UCSD-AML1 (cell line): ENCODE measurements at regions not wholly inside any gene's neighbourhood (a gene's known extent, or its start where the extent isn't known, plus 50 kb on each side); places are given as distances from the start of the nearest gene placed in this dataset.

ENCODE experiments used
- DNase-seq: peaks from one replicate; lab custom pipeline; 2025; ENCODE audit not compliant: unreplicated experiment; lab: John Stamatoyannopoulos, UW

DNA sequence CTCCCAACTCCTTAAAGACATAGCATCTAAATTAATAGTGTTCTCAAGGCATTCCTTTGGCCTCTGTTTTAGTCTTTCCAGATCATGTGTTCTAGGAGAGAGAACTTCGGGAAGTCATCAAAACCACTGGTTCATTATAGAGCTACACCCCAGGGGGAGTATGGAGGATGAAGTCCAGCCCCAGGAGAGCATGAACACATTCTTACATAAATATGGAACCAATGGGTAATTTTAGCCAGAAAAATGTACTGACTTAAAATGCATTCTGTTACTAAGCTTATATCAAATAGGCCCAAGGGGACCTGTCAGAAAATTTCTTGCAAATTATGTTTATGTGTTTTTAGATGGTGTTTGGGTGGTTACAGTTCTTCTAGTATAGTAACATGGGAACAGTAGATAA, 165.2 kb downstream of the NTMT2 start:
- DNase-seq: no peak

DNA sequence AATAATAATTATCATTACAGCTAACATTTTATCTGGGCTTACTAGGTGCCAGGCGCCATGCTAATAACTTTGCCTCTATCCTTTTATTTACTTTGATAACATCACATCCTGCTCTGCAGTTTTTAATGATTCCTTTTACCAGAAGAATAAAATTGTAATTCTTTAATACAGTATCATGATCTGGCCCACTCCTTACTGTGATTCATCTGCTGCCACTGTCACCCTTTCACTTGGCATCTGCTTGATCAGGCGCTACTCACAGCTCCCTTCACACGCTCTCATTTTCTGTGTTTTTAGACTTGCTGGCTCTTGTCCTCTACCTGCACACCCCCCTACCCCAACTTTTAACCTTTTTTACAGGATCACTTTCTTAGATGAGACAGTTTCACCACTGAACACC, 167.5 kb downstream of the NTMT2 start:
- DNase-seq: no peak

DNA sequence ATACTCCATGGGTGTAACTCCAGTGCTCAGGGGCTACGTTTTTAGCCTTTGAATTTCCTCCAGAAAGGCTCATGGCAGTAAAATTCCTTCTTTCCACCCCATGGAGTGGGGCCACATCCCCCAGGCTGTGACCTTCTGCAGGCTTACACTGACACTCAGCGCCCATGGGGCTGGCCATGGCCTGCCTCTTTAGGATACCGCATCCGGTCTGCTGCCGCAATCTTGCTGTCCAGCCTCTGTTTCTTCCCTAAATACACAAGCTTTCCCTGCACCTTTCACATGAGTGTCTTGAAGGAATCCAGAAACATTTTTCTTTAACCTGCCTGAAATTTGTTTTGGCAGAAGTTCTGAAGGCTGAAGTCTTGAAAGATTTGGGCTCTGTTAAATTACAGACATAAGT, 170.5 kb downstream of the NTMT2 start:
- no peak for DNase-seq

DNA sequence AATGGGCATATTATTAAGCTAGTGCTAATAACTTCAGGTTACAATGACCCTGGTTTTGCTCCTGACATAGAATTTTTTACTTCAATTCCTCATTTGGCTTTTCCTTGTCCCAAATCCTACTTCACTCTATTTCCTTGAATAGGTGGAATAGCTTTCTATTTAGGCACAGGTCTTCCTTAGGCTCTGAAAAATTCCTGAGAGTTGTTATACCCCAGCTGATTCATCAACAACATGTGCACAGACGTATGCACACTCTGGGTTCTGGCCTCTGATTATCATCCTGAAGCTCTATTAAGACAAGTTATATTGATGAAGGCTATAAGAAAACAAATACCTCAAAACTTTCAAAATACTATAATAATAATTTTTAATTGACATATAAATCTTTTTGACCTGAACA, 172.4 kb downstream of the NTMT2 start:
- no peak for DNase-seq

DNA sequence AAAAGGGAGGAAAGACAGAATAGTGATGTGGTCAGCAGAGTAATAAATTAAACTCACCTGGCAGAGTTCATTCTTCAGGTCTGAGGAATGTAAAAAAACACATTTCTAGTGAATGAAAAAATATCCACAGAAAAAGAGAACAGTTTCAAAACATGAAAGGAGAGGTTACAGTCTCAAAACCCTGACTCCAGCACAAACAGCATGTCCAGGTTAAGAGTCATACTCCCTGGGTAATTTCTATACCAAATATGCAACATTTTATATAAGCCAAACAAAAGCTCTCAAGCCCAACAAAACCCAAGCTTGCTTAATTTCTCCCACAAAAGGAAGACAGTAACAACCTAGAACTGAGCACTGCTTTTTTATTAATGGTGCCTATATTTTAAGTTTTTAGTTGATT, 173.0 kb downstream of the NTMT2 start:
- no peak for DNase-seq

DNA sequence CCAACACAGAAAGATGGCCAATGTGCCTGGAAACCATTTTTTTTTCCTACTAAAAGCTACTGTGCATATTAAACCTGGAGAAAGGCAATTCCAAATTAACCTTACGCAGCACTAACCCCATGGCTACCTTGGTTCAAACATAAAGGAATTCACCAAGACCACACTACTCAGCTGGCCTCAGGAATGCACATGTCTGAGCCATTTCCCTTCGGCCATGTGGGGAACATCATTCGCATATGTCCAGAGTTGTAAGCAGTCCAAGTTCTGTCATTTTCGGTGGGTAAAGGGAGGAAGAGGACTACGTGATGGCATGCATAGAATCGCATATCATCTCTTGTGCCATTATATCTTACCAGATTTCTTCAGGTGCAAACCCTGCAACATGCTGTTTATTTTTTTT, 175.4 kb downstream of the NTMT2 start:
- no peak for DNase-seq

DNA sequence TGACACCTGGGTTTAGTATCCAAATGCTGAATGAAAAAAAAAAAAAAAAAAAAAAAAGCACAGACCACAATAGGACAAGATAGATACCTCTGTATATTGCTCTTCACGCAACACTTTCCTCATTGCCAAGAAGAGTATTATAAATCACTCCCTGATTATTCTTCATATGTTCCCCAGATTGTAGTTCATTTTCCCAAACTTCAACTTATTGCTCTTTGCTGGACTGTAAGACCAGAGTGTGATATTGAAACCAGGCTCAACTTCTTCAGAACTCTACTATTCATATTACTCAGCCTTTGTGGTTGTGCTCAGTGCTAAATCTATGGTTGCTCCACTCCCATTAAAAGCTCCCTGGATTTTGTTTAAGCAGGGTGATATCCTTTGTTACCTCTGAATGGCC, 180.4 kb downstream of the NTMT2 start:
- no peak for DNase-seq

DNA sequence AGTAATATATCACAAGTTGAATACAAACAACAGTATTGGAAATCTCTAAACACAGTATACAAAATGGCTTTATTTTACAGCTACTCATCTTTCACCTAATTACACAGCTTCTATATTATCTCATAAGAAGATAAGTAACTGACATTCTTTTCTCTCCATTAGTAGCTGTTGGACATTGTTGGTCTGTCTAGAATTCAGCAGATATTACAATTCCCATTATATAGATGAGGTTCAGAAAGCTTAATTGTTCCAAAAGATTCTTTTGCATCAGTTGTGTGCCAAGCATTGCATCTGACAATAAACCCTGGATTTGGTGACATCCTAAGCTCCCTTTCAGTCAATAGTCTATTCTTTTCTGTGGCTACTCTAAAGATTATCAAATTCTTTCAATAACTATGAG, 187.0 kb downstream of the NTMT2 start:
- no peak for DNase-seq

DNA sequence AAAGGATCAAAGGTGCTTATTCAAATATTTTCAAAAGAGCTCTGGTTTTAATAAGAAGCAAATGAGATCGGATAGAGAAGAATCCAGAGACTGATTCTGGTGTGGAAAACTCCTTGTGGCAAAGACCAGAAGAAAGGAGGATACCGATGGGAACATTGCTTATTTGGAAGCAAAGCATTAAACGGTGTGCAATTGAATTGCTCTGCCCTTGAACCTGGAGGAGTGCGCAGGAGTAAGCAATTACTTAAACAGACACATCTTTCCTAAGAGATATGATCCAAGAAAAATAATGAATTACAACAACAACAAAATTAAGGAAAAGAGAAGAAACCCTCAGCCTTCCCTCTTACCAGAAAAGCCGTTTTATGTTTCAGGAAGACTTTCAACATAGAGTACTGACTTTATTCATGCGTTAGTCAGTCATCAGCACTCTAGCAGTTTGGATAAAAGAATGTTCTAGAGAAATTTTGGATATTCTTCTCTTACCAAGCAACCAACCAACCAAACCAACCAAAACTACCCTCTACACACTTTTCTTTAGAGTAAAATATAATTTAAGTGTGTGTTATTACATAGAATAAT, 191.7 kb downstream of the NTMT2 start:
- no peak for DNase-seq

DNA sequence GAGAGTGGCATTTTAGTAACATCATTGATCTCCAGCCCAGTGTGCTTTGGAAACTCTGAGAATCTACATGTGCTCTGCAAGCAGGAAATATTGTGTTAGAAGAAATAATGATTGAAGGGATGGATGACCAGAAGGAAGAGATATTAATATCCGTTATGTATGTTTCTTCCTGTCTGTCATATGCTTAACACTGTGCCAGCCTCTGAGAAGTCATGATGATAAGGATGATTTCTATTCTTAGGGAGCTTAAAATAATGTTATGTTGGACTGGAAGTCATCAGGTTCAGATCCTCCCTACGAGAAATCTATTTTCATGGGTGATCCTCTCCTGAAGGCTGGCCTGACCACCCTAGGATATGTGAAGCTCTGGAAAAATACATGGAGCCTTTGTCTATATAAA, 192.4 kb upstream of the GORAB start:
- no peak for DNase-seq

DNA sequence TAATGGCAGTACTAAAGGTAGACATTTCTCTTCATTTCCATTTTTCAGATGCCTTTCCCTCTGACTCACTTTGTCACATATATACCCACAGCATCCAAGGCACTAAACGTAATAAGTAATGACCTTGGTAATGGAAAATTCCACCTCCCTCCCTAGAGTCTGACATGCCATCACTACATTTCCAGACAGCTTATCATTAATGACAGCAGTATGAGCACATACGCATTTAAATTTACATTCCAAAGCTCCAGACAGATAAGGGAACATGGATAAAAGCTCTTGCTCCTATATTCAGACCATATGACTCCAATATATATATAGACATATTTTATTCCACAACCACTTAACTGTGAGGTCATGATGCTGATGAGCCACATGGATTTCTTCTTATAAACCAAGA, 191.7 kb upstream of the GORAB start:
- DNase-seq: no peak

DNA sequence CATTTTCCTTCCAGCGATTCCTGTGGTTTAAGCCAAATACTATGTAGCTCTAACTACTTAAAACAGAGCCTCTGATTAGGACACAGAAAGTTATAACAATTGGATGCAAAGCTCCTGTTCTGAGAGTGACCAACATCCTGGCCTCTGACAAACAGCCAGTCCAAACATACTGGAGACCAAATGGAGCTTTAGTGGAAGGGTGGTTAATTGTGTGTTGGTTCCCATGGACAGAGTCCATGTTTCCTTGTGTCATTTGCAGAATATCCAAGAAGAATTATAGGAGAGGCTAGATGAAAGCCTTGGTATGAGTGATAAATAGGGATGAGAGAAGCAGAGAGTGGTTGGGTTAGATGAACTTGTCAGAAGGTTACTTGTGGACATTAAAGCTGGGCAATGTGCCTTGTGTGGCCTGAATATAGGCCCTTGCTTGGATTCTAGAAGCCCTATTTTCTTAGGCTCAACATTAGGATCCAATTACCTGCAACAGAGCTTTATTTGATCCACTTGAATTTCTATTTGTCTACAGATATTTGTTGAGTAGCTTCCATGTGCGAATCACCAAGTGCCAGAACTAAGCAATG, 180.5 kb upstream of the GORAB start:
- no peak for DNase-seq

DNA sequence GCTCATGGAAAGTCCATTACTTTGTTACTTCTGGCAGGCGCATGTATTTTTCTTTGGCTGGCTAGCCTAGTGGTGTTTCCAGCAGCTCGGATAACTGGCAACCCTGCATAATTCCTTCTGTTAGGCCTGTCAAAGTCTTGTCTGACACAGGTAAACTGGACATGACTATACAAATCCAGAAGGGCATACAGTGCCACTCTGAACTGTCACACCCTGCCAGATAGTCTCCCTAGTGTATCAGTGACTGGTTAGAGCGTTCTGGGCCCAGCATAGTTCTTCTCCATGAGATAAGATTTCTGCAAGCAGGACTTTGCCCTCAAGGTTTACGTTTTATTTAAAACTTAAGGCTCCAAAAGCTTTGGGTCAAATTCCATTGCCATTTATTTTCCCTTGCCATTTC, 177.7 kb upstream of the GORAB start:
- no peak for DNase-seq

DNA sequence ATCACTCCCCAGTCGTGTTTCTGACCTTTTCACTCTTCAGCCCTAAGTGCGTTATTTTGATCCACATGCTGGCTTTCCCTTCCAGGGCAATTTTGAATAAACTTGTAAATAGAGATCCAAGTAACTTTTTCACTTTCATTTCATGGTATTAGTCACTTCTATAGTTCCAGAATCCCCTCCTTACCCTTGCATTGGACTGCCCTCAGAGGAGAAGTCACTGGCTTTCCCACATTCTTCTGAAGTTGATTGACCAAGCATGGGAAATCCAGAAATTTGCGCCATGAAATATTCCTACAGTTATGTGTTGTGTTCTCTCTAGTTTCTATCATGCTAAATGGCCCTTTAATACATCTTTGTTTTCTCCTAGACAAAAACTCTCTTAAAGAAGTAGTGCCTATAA, 177.3 kb upstream of the GORAB start:
- DNase-seq: no peak

DNA sequence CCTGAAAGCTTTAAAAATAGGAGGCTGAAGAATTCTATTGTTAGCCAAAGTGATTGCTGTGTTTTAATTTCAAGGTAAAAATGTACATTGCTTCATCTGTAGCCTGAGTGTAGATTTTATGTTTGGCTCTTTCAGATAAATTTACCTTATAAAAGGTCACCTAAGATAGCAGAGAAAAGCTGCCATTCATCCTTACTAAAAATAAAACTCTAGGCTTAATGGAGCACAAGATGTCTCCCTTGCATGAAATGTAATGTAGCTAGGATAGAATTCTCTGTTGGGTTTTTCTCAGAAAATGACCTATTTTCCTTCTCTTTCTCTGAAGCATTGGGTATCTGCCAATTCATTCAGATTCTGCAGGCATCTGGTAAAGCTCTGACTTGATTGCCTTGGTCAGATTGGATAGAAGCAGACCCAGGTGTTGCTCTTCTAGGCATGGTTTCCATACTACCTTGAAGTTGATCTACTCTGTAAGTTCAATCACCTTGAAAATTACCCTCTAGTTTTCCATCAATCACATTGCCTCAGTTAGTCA, 176.6 kb upstream of the GORAB start:
- no peak for DNase-seq

DNA sequence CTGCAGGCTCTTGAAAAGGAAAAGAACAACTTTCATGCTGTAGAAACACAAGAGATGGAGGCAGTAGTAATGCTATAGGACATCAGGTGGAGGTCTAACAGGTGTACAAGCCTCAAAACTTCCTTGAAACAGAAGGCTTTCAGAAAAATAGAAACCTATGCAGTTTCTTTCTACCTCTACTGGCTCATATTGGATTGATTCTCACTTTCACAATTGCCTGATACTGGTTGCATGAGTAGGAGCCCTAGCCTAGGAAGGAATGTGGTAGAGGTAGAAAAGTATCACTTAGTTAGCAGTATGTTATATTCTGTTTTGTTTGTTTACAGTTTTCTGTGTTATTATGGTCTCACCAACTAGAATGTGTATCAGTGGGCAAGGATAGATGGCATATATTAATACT, 175.4 kb upstream of the GORAB start:
- no peak for DNase-seq

DNA sequence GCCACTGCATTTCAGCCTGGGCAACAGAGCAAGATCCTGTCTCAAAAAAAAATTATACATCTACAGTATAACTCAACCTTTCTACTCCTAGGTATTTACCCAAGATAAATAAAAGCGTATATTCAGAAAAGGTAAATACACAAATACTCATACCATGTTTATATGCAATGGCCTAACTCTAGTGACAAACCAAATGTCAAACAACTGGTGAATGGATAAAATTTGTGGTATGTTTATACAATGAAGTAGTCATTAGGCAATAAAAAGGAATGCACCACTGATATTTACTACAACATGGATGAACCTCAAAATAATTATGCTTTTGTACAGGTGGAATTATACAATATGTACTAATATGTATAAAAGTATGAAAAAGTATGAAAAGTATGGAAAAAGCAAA, 174.2 kb upstream of the GORAB start:
- no peak for DNase-seq

DNA sequence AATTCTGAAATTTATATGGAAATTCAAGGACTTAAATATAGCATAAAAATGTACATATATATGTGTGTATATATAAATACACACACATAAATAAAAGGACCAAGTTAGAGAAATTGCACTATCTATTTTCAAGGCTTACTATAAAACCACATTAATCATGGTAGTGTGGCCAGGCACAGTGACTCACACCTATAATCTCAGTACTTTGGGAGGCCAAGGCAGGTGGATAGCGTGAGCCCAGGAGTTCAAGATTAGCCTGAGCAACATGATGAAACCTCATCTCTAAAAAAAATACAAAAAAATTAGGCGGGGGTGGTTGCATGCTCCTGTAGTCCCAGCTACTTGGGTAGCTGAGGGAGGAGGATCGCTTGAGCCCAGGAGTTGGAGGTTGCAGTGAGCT, 171.4 kb upstream of the GORAB start:
- DNase-seq: no peak

DNA sequence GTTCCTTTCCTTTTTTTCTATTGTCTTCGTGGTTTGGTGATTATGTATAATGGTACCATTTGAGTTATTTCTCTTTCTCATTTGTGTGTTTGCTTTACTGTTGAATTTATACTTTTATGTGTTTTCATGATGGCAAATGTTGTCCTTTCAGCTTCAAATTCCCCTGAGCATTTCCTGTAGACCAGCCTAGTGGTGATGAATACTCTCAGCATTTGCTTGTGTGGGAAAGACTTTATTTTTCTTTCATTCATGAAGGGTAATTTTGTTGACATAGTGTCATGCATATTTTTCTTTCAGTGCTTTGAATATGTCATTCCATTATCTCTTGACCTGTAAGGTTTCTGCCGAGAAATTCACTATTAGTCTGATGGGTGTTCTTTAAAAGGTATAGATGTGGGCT, 166.6 kb upstream of the GORAB start:
- DNase-seq: no peak

DNA sequence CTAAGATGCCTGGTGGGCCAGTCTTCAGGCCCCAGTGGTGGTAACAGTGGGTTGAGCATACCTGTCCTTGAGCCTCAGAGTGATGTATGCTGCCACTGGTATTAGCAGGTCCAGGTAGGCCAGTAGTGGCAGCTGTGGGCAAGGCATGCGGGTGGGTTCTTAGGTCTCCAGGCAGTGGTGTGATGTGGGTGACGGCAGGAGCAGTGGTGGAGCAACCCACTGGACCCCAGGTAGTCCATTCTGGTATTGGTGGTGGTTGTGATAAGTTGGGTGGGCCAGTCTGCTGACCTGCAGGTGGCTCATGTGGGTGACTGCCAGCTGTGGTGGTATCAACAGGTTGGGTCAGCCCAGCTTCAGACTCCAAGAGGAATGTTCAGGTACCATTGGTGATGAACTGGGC, 165.0 kb upstream of the GORAB start:
- no peak for DNase-seq

DNA sequence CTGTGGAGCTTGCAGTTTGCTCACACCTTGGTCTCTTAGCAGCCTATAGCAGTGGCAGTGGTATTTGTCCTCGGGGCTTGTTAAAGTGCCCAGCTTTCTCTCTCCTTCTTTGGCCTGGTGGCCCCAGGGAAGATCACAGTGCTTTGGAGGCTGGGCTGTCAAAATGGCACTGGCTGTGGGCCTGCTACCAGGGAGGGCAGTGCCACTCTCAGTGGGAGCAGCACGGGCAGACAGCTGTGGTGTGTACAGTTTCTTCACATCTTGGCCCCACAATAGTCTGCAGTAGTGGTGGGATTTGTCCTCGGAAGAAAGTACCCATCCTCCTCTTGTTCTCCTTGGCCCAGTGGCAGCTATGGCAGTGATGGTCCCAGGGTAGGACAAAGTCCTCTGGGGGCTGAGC, 164.4 kb upstream of the GORAB start:
- no peak for DNase-seq

DNA sequence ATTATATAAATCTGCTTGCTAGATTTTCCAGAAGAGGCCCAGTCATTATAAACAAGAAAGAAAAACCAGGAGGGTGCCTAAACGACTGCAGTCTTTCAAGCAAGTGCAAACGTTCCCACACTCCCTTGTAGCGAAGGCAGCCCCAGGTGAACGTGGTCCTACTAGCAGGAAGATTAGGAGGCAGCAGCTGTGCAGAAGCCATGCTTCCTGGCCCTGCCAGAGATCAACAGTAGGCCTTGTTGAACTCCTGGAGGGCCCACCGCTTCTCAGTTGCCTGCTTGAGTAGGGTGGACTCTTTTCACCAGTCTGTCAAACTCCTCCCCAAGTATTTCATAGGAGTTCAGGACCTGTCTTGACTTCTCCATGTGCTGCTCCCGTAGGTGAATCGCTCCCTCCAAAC, 163.0 kb upstream of the GORAB start:
- no peak for DNase-seq

DNA sequence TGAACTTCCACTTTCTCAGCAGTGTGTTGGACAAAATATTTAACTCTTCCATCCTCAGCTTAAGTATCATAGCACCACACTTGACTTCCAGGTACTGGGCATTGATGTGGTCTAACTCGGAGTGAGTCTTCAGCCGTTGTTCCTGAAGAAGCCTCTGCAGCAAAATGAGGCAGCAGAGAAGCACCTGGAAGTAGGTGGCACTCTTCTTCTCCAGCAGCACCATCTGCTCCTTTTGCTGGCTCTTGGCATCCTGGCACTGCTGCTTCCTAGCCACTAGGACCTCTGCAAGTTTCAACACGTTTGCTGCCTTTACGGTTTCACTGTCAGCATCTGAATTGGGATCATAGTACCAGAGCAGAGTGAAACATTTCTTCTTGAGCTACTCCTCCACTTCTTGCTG, 162.5 kb upstream of the GORAB start:
- DNase-seq: no peak
